GM12878 (cell line): ENCODE measurements at regions not wholly inside any gene's neighbourhood (a gene's known extent, or its start where the extent isn't known, plus 50 kb on each side); places are given as distances from the start of the nearest gene placed in this dataset.

Experiments
- ATAC-seq: fragments of 200-7000 bp; cut with Tn5 transposase; 3 replicates; pipeline ENCODE4 v1.9.1; 2020; ENCODE audit warnings: mild to moderate bottlenecking, moderate library complexity
- BruUV-seq: library from RNA; stranded (reverse); fragments of 400-500 nt; replicated peaks from 2 replicates; lab custom pipeline; 2021; lab: Mats Ljungman, UMichigan
- CTCF ChIA-PET: fragments of 300-600 bp; sonication (Branson Sonifier 250); formaldehyde crosslinking; extraction: SDS; loops from one replicate; lab custom pipeline; 2021; ENCODE audit warnings: inconsistent platforms; lab: Yijun Ruan, JAX
- POLR2A ChIA-PET: fragments of 350-600 bp; formaldehyde crosslinking; extraction: SDS; loops from one replicate; lab custom pipeline; 2021; ENCODE audit warnings: inconsistent platforms; lab: Charles Lee
- RAD21 ChIA-PET: fragments of 300-600 bp; sonication (Branson Sonifier 250); formaldehyde crosslinking; loops from one replicate; lab custom pipeline; 2023; ENCODE audit warnings: antibody characterized with exemption; ENCODE audit not compliant: unreplicated experiment; lab: Charles Lee
- SMC1A ChIA-PET: fragments of 300-600 bp; sonication (Branson Sonifier 250); formaldehyde crosslinking; loops from one replicate; lab custom pipeline; 2023; ENCODE audit not compliant: unreplicated experiment, uncharacterized antibody; lab: Charles Lee
- DNase-seq: peaks from one replicate; pipeline ENCODE4 v3.0.0-alpha.2; 2011; ENCODE audit warnings: low read depth, low spot score
- FAIRE-seq: peaks from 3 replicates; lab custom pipeline; 2011; peaks lifted over from hg19 to GRCh38; lab: Jason Lieb, UNC
- H2AFZ ChIP-seq: 2 replicates; pipeline ENCODE4 v1.6.0; 2011; ENCODE audit warnings: low read depth, low read length, control low read depth; ENCODE audit not compliant: control insufficient read depth
- H3K27ac ChIP-seq: 2 replicates; pipeline ENCODE4 v1.5.1; 2011; ENCODE audit warnings: control low read depth; ENCODE audit not compliant: control insufficient read depth, insufficient read depth
- H3K27me3 ChIP-seq, 2 experiments: replicated peaks in 1 of 2; 2 replicates each; pipeline versions ENCODE4 v1.6.0 to v1.6.1; 2011; ENCODE audit warnings: low read length in 1 of 2; ENCODE audit not compliant: control insufficient read depth in 2 of 2, insufficient read depth in 2 of 2
- H3K36me3 ChIP-seq, 2 experiments: 2 replicates each; pipeline ENCODE4 v1.5.1; 2011; ENCODE audit warnings: low read length in 1 of 2; ENCODE audit not compliant: control insufficient read depth in 2 of 2, insufficient read depth in 2 of 2
- H3K4me1 ChIP-seq: 2 replicates; pipeline ENCODE4 v1.6.1; 2011; ENCODE audit warnings: mild to moderate bottlenecking, low read length, moderate library complexity, mixed read lengths; ENCODE audit not compliant: control insufficient read depth, insufficient read depth
- H3K4me2 ChIP-seq: 2 replicates; pipeline ENCODE4 v1.6.0; 2011; ENCODE audit warnings: control low read depth; ENCODE audit not compliant: control insufficient read depth, insufficient read depth
- H3K4me3 ChIP-seq: fragments of 200-600 bp; sonication (generic); 2 replicates; pipeline ENCODE4 v1.5.1; 2016
- H3K79me2 ChIP-seq: 2 replicates; pipeline ENCODE4 v1.6.0; 2011; ENCODE audit warnings: low read length; ENCODE audit not compliant: control insufficient read depth, insufficient read depth
- H3K9ac ChIP-seq: 2 replicates; pipeline ENCODE4 v1.8.0; 2011; ENCODE audit warnings: low read length, control low read depth, mixed read lengths; ENCODE audit not compliant: control insufficient read depth, insufficient read depth
- H3K9me3 ChIP-seq: replicated peaks from 3 replicates; pipeline ENCODE4 v1.5.1; 2011; ENCODE audit warnings: mild to moderate bottlenecking, low read length; ENCODE audit not compliant: control insufficient read depth, insufficient read depth
- H4K20me1 ChIP-seq: 2 replicates; pipeline ENCODE4 v1.6.0; 2011; ENCODE audit not compliant: control insufficient read depth, insufficient read depth
- CUX1 ChIP-seq: IDR thresholded peaks from 2 replicates; pipeline ENCODE4 v1.6.1; 2012; ENCODE audit warnings: improper control_type of control experiment, low read depth, low read length; ENCODE audit not compliant: insufficient replicate concordance
- EGR1 ChIP-seq, 2 experiments: IDR thresholded peaks; 1 replicate in 1 of 2; 2 replicates in 1 of 2; pipeline ENCODE4 v1.6.1; 2011 to 2012; ENCODE audit warnings: low read depth in 2 of 2, low read length in 2 of 2, borderline replicate concordance in 1 of 2, mild to moderate bottlenecking in 1 of 2, moderate library complexity in 1 of 2
- KAT2A ChIP-seq: conservative IDR thresholded peaks from 2 replicates; pipeline ENCODE4 v1.6.1; 2011; ENCODE audit warnings: low read depth, low read length; ENCODE audit not compliant: control insufficient read depth
- KDM1A ChIP-seq: fragments of 200-600 bp; sonication (generic); IDR thresholded peaks from 2 replicates; pipeline ENCODE4 v1.6.1; 2016; ENCODE audit warnings: borderline replicate concordance
- PKNOX1 ChIP-seq: fragments of 450-650 bp; IDR thresholded peaks from 2 replicates; pipeline ENCODE4 v1.6.1; 2016; ENCODE audit warnings: mild to moderate bottlenecking
- STAT3 ChIP-seq: IDR thresholded peaks from 2 replicates; pipeline ENCODE4 v1.6.1; 2011; ENCODE audit warnings: low read depth, low read length, improper control_type of control experiment
- SUPT20H ChIP-seq: IDR thresholded peaks from 2 replicates; pipeline ENCODE4 v1.6.1; 2011; ENCODE audit warnings: low read depth, mild to moderate bottlenecking, low read length, moderate library complexity, borderline replicate concordance; ENCODE audit not compliant: control insufficient read depth
- TAF1 ChIP-seq: IDR thresholded peaks from 2 replicates; pipeline ENCODE4 v1.6.1; 2011; ENCODE audit warnings: mild to moderate bottlenecking, low read depth, low read length, borderline replicate concordance
- WGBS: methylation state at CpG from one replicate; pipeline ENCODE4 v1.1.6; 2016; ENCODE audit warnings: low lambda C conversion rate; ENCODE audit not compliant: insufficient replicate concordance, insufficient coverage; ENCODE audit errors: missing lambda C conversion rate; 5-methylcytosine and 5-hydroxymethylcytosine counted together
- in situ Hi-C: fragments of 300-500 bp; cut with MboI; formaldehyde crosslinking; loops from 9 replicates; pipeline ENCODE4 v1.14.3; 2018; ENCODE audit warnings: mixed read lengths
- intact Hi-C: fragments of 100-400 bp; cut with micrococcal nuclease; formaldehyde crosslinking; loops from one replicate; pipeline ENCODE4 v1.14.2; 2022; ENCODE audit not compliant: unreplicated experiment

- Histone ChIP-seq H3K9me3 (no peaks in the 10 kb centered on the region), H3K79me2 (peaks cover 12% of the 10 kb centered on the region), H3K4me2 (no peak overlapping the region; the same call in 1 of the 2 replicates), H3K27ac (peak overlapping the region; percentile 57), H3K4me1 (peaks cover 44% of the 10 kb centered on the region), H3K27me3 (no peaks in the 10 kb centered on the region), H4K20me1 (no peaks in the 10 kb centered on the region), H3K4me3 (no peak overlapping the region), H2AFZ (no peak overlapping the region), H3K36me3 (no peaks in the 10 kb centered on the region), H3K9ac (no peak overlapping the region)
- in situ Hi-C loops (loop anchor here (5.0 kb wide), 1 partner anchor 60 kb away; no protein-coding TSS in a partner anchor), intact Hi-C loops (loop anchor here (2.0 kb wide), 1 partner anchor 59 kb away; no protein-coding TSS in a partner anchor)
- ChIA-PET RAD21 (interaction anchor here (0.6 to 9.2 kb wide), 20 partner anchors 48 to 413 kb away, joined by 3 to 141 read pairs (median 4); no protein-coding TSS in a partner anchor), CTCF (interaction anchor here (1.0 to 10.1 kb wide), 7 partner anchors 64 to 488 kb away, joined by 3 to 195 read pairs (median 4); no protein-coding TSS in a partner anchor), POLR2A (interaction anchor here (0.7 to 1.7 kb wide), 5 partner anchors 73 to 502 kb away, joined by 3 to 7 read pairs (median 3); partner anchors contain the start of gene COMMD1), SMC1A (interaction anchor here (0.6 to 9.6 kb wide), 25 partner anchors 8 to 487 kb away, joined by 3 to 189 read pairs (median 4); no protein-coding TSS in a partner anchor)
- WGBS = 91% methylated on average over 5 of the region's 7 CpGs
- FAIRE-seq (no peak), DNase-seq (no peak), ATAC-seq (no peak)
- TF ChIP-seq TAF1 (no peak), EGR1 (IDR thresholded peaks at IDR 0.05; ENCODE audit: borderline replicate concordance in 1 of 2, low read depth in 2 of 2, low read length in 2 of 2) (no peak), PKNOX1 (no peak), KDM1A (no peak), STAT3 (no peak), SUPT20H (no peak), KAT2A (no peak), CUX1 (no peak)
- no TSS peak for BruUV-seq
These were observed 98.6 kb downstream of the TMEM17 start for GRCh38 chr2:62407401-62407800.
